ENCODE measurements at regions not wholly inside any gene's neighbourhood (a gene's known extent, or its start where the extent isn't known, plus 50 kb on each side); places are given as distances from the start of the nearest gene placed in this dataset.

GRCh38 chr3:102676424-102676823 is 241.6 kb downstream of the ZPLD1 start:
- TF ChIP-seq CTCF (IDR thresholded peaks at IDR 0.05): no peak
- no peak for TF ChIP-seq ZFX (IDR thresholded peaks at IDR 0.05; ENCODE audit: borderline replicate concordance)

Data from 22Rv1 (cell line).